Neuronal stem cell (in vitro differentiated cells): ENCODE measurements at regions not wholly inside any gene's neighbourhood (a gene's known extent, or its start where the extent isn't known, plus 50 kb on each side); places are given as distances from the start of the nearest gene placed in this dataset.
"Not testable (repeated sequence)": the region's sequence is repeated elsewhere in the genome, so short reads cannot be mapped to it uniquely, and the experiment has no call there.

ENCODE experiments used
- DNase-seq: peaks from one replicate; pipeline ENCODE4 v3.0.0-alpha.2; 2013; ENCODE audit warnings: low spot score
- H2AFZ ChIP-seq: one replicate; pipeline ENCODE4 v1.6.1; 2013; ENCODE audit warnings: mild to moderate bottlenecking, low read length, inconsistent platforms
- H2AK5ac ChIP-seq: 2 replicates; pipeline ENCODE4 v1.6.1; 2013; ENCODE audit warnings: low read depth, mild to moderate bottlenecking, inconsistent platforms, low read length, moderate library complexity, mixed read lengths
- H2BK120ac ChIP-seq: 2 replicates; pipeline ENCODE4 v1.6.1; 2013; ENCODE audit warnings: low read depth, mild to moderate bottlenecking, inconsistent platforms, low read length, moderate library complexity, mixed read lengths
- H2BK12ac ChIP-seq: one replicate; pipeline ENCODE4 v1.6.1; 2013; ENCODE audit warnings: low read length, inconsistent platforms
- H2BK15ac ChIP-seq: 2 replicates; pipeline ENCODE4 v1.6.1; 2013; ENCODE audit warnings: mild to moderate bottlenecking, low read length, inconsistent platforms, mixed read lengths
- H2BK5ac ChIP-seq: one replicate; pipeline ENCODE4 v1.6.1; 2013; ENCODE audit warnings: inconsistent platforms, mild to moderate bottlenecking, low read length, moderate library complexity
- H3K14ac ChIP-seq: one replicate; pipeline ENCODE4 v1.6.1; 2013; ENCODE audit warnings: low read length, inconsistent platforms
- H3K18ac ChIP-seq: 2 replicates; pipeline ENCODE4 v1.6.1; 2013; ENCODE audit warnings: low read length, inconsistent platforms
- H3K23ac ChIP-seq: 2 replicates; pipeline ENCODE4 v1.6.1; 2013; ENCODE audit warnings: low read depth, mild to moderate bottlenecking, mixed read lengths, low read length, inconsistent platforms; ENCODE audit not compliant: poor library complexity
- H3K27ac ChIP-seq: replicated peaks from 3 replicates; pipeline ENCODE4 v1.5.1; 2013; ENCODE audit warnings: low read length, inconsistent platforms
- H3K27me3 ChIP-seq, 3 experiments: 2 replicates each; pipeline ENCODE4 v1.6.1; 2013; ENCODE audit warnings: low read length in 3 of 3, mild to moderate bottlenecking in 2 of 3, inconsistent platforms in 1 of 3, low read depth in 1 of 3, mixed read lengths in 1 of 3, moderate library complexity in 1 of 3; ENCODE audit not compliant: control insufficient read depth in 3 of 3, insufficient read depth in 3 of 3
- H3K36me3 ChIP-seq, 2 donors: replicated peaks in 1 of 2; 2 replicates each; pipeline ENCODE4 v1.6.1; 2013; ENCODE audit warnings: low read length in 2 of 2; ENCODE audit not compliant: control insufficient read depth in 2 of 2, insufficient read depth in 2 of 2
- H3K4ac ChIP-seq: 2 replicates; pipeline ENCODE4 v1.6.1; 2013; ENCODE audit warnings: inconsistent platforms, mild to moderate bottlenecking, low read length, moderate library complexity
- H3K4me1 ChIP-seq, 2 donors: 1 replicate in 1 of 2; 2 replicates in 1 of 2; pipeline ENCODE4 v1.6.1; 2013; ENCODE audit warnings: low read length in 2 of 2, low read depth in 1 of 2; ENCODE audit not compliant: control insufficient read depth in 2 of 2, insufficient read depth in 1 of 2
- H3K4me2 ChIP-seq: one replicate; pipeline ENCODE4 v1.6.1; 2013; ENCODE audit warnings: mild to moderate bottlenecking, low read length, inconsistent platforms; ENCODE audit not compliant: insufficient read depth, poor library complexity, severe bottlenecking
- H3K4me3 ChIP-seq, 2 donors: 2 replicates each; pipeline ENCODE4 v1.5.1; 2013; ENCODE audit warnings: low read length in 2 of 2, mild to moderate bottlenecking in 2 of 2, inconsistent platforms in 1 of 2, moderate library complexity in 1 of 2
- H3K79me1 ChIP-seq: one replicate; pipeline ENCODE4 v1.6.1; 2013; ENCODE audit warnings: low read depth, mild to moderate bottlenecking, inconsistent platforms, low read length, moderate library complexity
- H3K9ac ChIP-seq: one replicate; pipeline ENCODE4 v1.6.1; 2013; ENCODE audit warnings: mild to moderate bottlenecking, low read depth, low read length, inconsistent platforms; ENCODE audit not compliant: poor library complexity
- H3K9me3 ChIP-seq, 2 donors: replicated peaks in 1 of 2; 2 replicates each; pipeline versions ENCODE3 to v1.6.1; 2013; ENCODE audit warnings: low read length in 2 of 2, mild to moderate bottlenecking in 2 of 2, inconsistent platforms in 1 of 2, low read depth in 1 of 2, mixed read lengths in 1 of 2, moderate library complexity in 1 of 2; ENCODE audit not compliant: control insufficient read depth in 2 of 2, insufficient read depth in 1 of 2
- H4K8ac ChIP-seq: one replicate; pipeline ENCODE4 v1.6.1; 2013; ENCODE audit warnings: low read depth, mild to moderate bottlenecking, inconsistent platforms, low read length, moderate library complexity
- H4K91ac ChIP-seq: one replicate; pipeline ENCODE4 v1.6.1; 2013; ENCODE audit warnings: low read length, low read depth, mild to moderate bottlenecking, inconsistent platforms; ENCODE audit not compliant: poor library complexity
- WGBS, 2 donors: extraction: QIAGEN DNeasy Blood & Tissue Kit; methylation state at CpG; one replicate each; pipeline ENCODE4 v1.1.7; 2013; ENCODE audit warnings: missing lambda C conversion rate in 2 of 2, mixed read lengths in 1 of 2; ENCODE audit not compliant: insufficient read length in 2 of 2, insufficient replicate concordance in 1 of 2; ENCODE audit errors: extremely low coverage in 2 of 2; 5-methylcytosine and 5-hydroxymethylcytosine counted together

- Histone ChIP-seq H4K8ac (no peak overlapping the region), H3K9ac (no peak overlapping the region), H3K4me2 (no peak overlapping the region), H3K4ac (no peak overlapping the region), H3K4me1 (no peaks in the 10 kb centered on the region), H3K36me3 (no peaks in the 10 kb centered on the region), H2BK5ac (no peak overlapping the region), H3K9me3 (no peaks in the 10 kb centered on the region), H3K79me1 (no peaks in the 10 kb centered on the region), H3K23ac (no peak overlapping the region), H3K4me3 (no peak overlapping the region), H2BK120ac (no peak overlapping the region), H2AFZ (no peak overlapping the region), H3K27ac (no peak overlapping the region), H2BK15ac (no peak overlapping the region), H3K14ac (no peak overlapping the region), H4K91ac (no peak overlapping the region), H2AK5ac (peak overlapping the region; percentile 73), H2BK12ac (no peak overlapping the region), H3K18ac (no peak overlapping the region), H3K27me3 (peaks cover 0 to 11% (median 0%) of the 10 kb centered on the region in 3 experiments)
- WGBS, 2 donors = no CpG with 5 or more reads among the region's 21 CpGs
- DNase-seq = peak; percentile 69
Observed at GRCh38 chr2:16756831-16757644, 91.4 kb upstream of the CYRIA start.

GRCh38 chr2:16755442-16755841 lies 89.8 kb upstream of the CYRIA start:
- no peak overlapping the region for H3K18ac ChIP-seq
- peak overlapping the region; percentile 42 for H3K14ac ChIP-seq
- no peak overlapping the region for H3K9ac ChIP-seq
- no peak overlapping the region for H3K4me2 ChIP-seq
- H3K27ac ChIP-seq = no peak overlapping the region
- H2AFZ ChIP-seq = no peak overlapping the region
- no peak overlapping the region for H2BK12ac ChIP-seq
- no peaks in the 10 kb centered on the region for H3K79me1 ChIP-seq
- H2AK5ac ChIP-seq = no peak overlapping the region
- H2BK5ac ChIP-seq = no peak overlapping the region
- H4K8ac ChIP-seq = no peak overlapping the region
- peaks cover 0 to 11% (median 0%) of the 10 kb centered on the region in 3 experiments for H3K27me3 ChIP-seq
- no peak for DNase-seq
- no peak overlapping the region for H3K4ac ChIP-seq
- no peak overlapping the region for H2BK120ac ChIP-seq
- no peak overlapping the region for H2BK15ac ChIP-seq
- no peaks in the 10 kb centered on the region for H3K9me3 ChIP-seq
- H3K4me1 ChIP-seq = no peaks in the 10 kb centered on the region
- H3K23ac ChIP-seq = peak overlapping the region; percentile 10
- no peak overlapping the region for H4K91ac ChIP-seq
- no peak overlapping the region for H3K4me3 ChIP-seq
- no peaks in the 10 kb centered on the region for H3K36me3 ChIP-seq
- WGBS, 2 donors = no CpG with 5 or more reads among the region's 9 CpGs

- not testable (repeated sequence) for H2BK120ac ChIP-seq, H2BK5ac ChIP-seq, H3K4me1 ChIP-seq, H2BK15ac ChIP-seq, H3K9me3 ChIP-seq, H3K18ac ChIP-seq, H3K27me3 ChIP-seq, H2BK12ac ChIP-seq, H3K36me3 ChIP-seq, H3K79me1 ChIP-seq, H2AFZ ChIP-seq, H3K27ac ChIP-seq, H3K4me3 ChIP-seq, H3K14ac ChIP-seq, DNase-seq, H3K9ac ChIP-seq, H3K4me2 ChIP-seq, H3K4ac ChIP-seq, H4K8ac ChIP-seq, H4K91ac ChIP-seq, H3K23ac ChIP-seq, H2AK5ac ChIP-seq
- WGBS, 2 donors = no CpG with 5 or more reads among the region's 1 CpG
Observed at GRCh38 chr2:16753025-16753424, 87.4 kb upstream of the CYRIA start.

- not testable (repeated sequence) for H3K79me1 ChIP-seq, H2BK12ac ChIP-seq, H3K36me3 ChIP-seq, H3K18ac ChIP-seq, H3K4ac ChIP-seq, H2AK5ac ChIP-seq, H4K91ac ChIP-seq, H2BK120ac ChIP-seq, H2BK15ac ChIP-seq, H3K14ac ChIP-seq, H4K8ac ChIP-seq, H3K9ac ChIP-seq, H3K27ac ChIP-seq, H3K4me2 ChIP-seq, H2BK5ac ChIP-seq, H2AFZ ChIP-seq, H3K9me3 ChIP-seq, H3K4me1 ChIP-seq, H3K4me3 ChIP-seq, H3K27me3 ChIP-seq, DNase-seq, H3K23ac ChIP-seq
- WGBS, 2 donors = no CpG with 5 or more reads among the region's 1 CpG
Observed at GRCh38 chr2:16750925-16751214, 85.2 kb upstream of the CYRIA start.
